Thyroid gland (tissue), 4 donors: ENCODE measurements at regions not wholly inside any gene's neighbourhood (a gene's known extent, or its start where the extent isn't known, plus 50 kb on each side); places are given as distances from the start of the nearest gene placed in this dataset.
A peak's percentile ranks its signal among the peaks of the same experiment; 100 is the strongest.

Source experiments
- POLR2A ChIP-seq, 2 donors: fragments of 450-650 bp; IDR thresholded peaks; one replicate each; pipeline ENCODE4 v1.6.1; 2017; ENCODE audit warnings: antibody characterized with exemption in 2 of 2, mild to moderate bottlenecking in 2 of 2, moderate library complexity in 1 of 2
- TF ChIP-seq, protein P1 (sequence below), 6 experiments: fragments of 200-600 bp in 3 of 6; fragments of 450-650 bp in 3 of 6; sonication (generic) in 3 of 6; IDR thresholded peaks; one replicate each; pipeline ENCODE4 v1.5.1; 2016 to 2019; ENCODE audit warnings: antibody characterized with exemption in 6 of 6, mild to moderate bottlenecking in 2 of 6, inconsistent platforms in 1 of 6, moderate library complexity in 1 of 6

- TF ChIP-seq, protein P1, sequence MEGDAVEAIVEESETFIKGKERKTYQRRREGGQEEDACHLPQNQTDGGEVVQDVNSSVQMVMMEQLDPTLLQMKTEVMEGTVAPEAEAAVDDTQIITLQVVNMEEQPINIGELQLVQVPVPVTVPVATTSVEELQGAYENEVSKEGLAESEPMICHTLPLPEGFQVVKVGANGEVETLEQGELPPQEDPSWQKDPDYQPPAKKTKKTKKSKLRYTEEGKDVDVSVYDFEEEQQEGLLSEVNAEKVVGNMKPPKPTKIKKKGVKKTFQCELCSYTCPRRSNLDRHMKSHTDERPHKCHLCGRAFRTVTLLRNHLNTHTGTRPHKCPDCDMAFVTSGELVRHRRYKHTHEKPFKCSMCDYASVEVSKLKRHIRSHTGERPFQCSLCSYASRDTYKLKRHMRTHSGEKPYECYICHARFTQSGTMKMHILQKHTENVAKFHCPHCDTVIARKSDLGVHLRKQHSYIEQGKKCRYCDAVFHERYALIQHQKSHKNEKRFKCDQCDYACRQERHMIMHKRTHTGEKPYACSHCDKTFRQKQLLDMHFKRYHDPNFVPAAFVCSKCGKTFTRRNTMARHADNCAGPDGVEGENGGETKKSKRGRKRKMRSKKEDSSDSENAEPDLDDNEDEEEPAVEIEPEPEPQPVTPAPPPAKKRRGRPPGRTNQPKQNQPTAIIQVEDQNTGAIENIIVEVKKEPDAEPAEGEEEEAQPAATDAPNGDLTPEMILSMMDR (IDR thresholded peaks at IDR 0.05), result peak; percentile 39 to 85 (median 77)
- no peak for TF ChIP-seq POLR2A (IDR thresholded peaks at IDR 0.05)
These were observed 215.3 kb upstream of the TTC29 start for GRCh38 chr4:147160908-147161513.
